Testis (tissue), 2 donors: ENCODE measurements at regions not wholly inside any gene's neighbourhood (a gene's known extent, or its start where the extent isn't known, plus 50 kb on each side); places are given as distances from the start of the nearest gene placed in this dataset.
"Not testable (repeated sequence)": the region's sequence is repeated elsewhere in the genome, so short reads cannot be mapped to it uniquely, and the experiment has no call there.

Source experiments
- DNase-seq: peaks from one replicate; pipeline ENCODE4 v3.0.0-alpha.2; 2019
- H3K27ac ChIP-seq, 2 donors: fragments of 200-600 bp; sonication (generic); one replicate each; pipeline ENCODE4 v1.5.1; 2019
- H3K27me3 ChIP-seq: fragments of 200-600 bp; sonication (generic); one replicate; pipeline ENCODE4 v1.5.1; 2019
- H3K36me3 ChIP-seq: fragments of 200-600 bp; sonication (generic); one replicate; pipeline ENCODE4 v1.5.1; 2017; ENCODE audit warnings: low read depth; ENCODE audit errors: missing control alignments
- H3K4me1 ChIP-seq: fragments of 200-600 bp; sonication (generic); one replicate; pipeline ENCODE4 v1.5.1; 2019
- H3K4me3 ChIP-seq, 2 donors: fragments of 200-600 bp; sonication (generic); one replicate each; pipeline ENCODE4 v1.5.1; 2017 to 2019
- H3K9me3 ChIP-seq: fragments of 200-600 bp; sonication (generic); one replicate; pipeline ENCODE4 v1.5.1; 2017
- CTCF ChIP-seq, 3 experiments: fragments of 450-650 bp in 2 of 3; fragments of 200-600 bp in 1 of 3; sonication (generic) in 1 of 3; IDR thresholded peaks; one replicate each; pipeline ENCODE4 v1.5.1; 2016 to 2019; ENCODE audit warnings: antibody characterized with exemption in 3 of 3, mild to moderate bottlenecking in 2 of 3, moderate library complexity in 1 of 3
- POLR2A ChIP-seq: fragments of 450-650 bp; IDR thresholded peaks from one replicate; pipeline ENCODE4 v1.6.1; 2017; ENCODE audit warnings: antibody characterized with exemption, mild to moderate bottlenecking, moderate library complexity
- WGBS, 2 donors: methylation state at CpG; one replicate each; pipeline ENCODE4 v1.1.5; 2018; 5-methylcytosine and 5-hydroxymethylcytosine counted together
- intact Hi-C: fragments of 100-400 bp; cut with DNase I; formaldehyde crosslinking; loops from one replicate; pipeline ENCODE4 v1.15.1; 2023; ENCODE audit warnings: low total_unique reads

GRCh38 chr20:57770852-57771720, 61.3 kb upstream of the PMEPA1 start:
- Histone ChIP-seq H3K4me3 (no peak overlapping the region), H3K4me1 (no peaks in the 10 kb centered on the region), H3K27me3 (no peaks in the 10 kb centered on the region), H3K9me3 (no peaks in the 10 kb centered on the region), H3K27ac (no peak overlapping the region), H3K36me3 (no peaks in the 10 kb centered on the region)
- TF ChIP-seq POLR2A (no peak), CTCF (IDR thresholded peaks at IDR 0.05) (no peak)
- intact Hi-C loops: no loop called here
- 88 to 90% methylated on average over 11 to 15 of the region's 15 CpGs for WGBS, 2 donors
- DNase-seq: no peak

- H3K27ac ChIP-seq, H3K27me3 ChIP-seq, H3K9me3 ChIP-seq, H3K4me3 ChIP-seq, intact Hi-C loops, DNase-seq, H3K4me1 ChIP-seq, H3K36me3 ChIP-seq: not testable (repeated sequence)
- WGBS, 2 donors: 93 to 94% methylated on average over 8 of the region's 8 CpGs
Observed at GRCh38 chr20:57770401-57770800, 60.6 kb upstream of the PMEPA1 start.

- WGBS, 2 donors: 81 to 87% methylated on average over 5 of the region's 5 CpGs
- Histone ChIP-seq H3K9me3 (no peaks in the 10 kb centered on the region), H3K4me3 (no peak overlapping the region), H3K27ac (no peak overlapping the region), H3K27me3 (no peaks in the 10 kb centered on the region), H3K36me3 (no peaks in the 10 kb centered on the region), H3K4me1 (no peaks in the 10 kb centered on the region)
- intact Hi-C loops: no loop called here
- no peak for TF ChIP-seq POLR2A
- no peak for TF ChIP-seq CTCF (IDR thresholded peaks at IDR 0.05)
- no peak for DNase-seq
Observed at GRCh38 chr20:57769756-57770155, 59.9 kb upstream of the PMEPA1 start.

- no peak overlapping the region for H3K27ac ChIP-seq
- no peaks in the 10 kb centered on the region for H3K27me3 ChIP-seq
- H3K4me1 ChIP-seq: no peaks in the 10 kb centered on the region
- no peak for DNase-seq
- no peak overlapping the region for H3K4me3 ChIP-seq
- no peaks in the 10 kb centered on the region for H3K9me3 ChIP-seq
- intact Hi-C loops: no loop called here
- TF ChIP-seq CTCF (IDR thresholded peaks at IDR 0.05): no peak
- no peak for TF ChIP-seq POLR2A
- H3K36me3 ChIP-seq: no peaks in the 10 kb centered on the region
- 83 to 84% methylated on average over 1 of the region's 1 CpG for WGBS, 2 donors
Observed at GRCh38 chr20:57768519-57768918, 58.7 kb upstream of the PMEPA1 start.

GRCh38 chr20:57767441-57767840, 57.6 kb upstream of the PMEPA1 start:
- Histone ChIP-seq H3K36me3 (no peaks in the 10 kb centered on the region), H3K27ac (no peak overlapping the region), H3K4me3 (no peak overlapping the region), H3K9me3 (no peaks in the 10 kb centered on the region), H3K27me3 (no peaks in the 10 kb centered on the region), H3K4me1 (no peaks in the 10 kb centered on the region)
- no peak for TF ChIP-seq POLR2A
- no peak for TF ChIP-seq CTCF (IDR thresholded peaks at IDR 0.05)
- no peak for DNase-seq
- intact Hi-C loops: no loop called here
